ENCODE measurements at regions not wholly inside any gene's neighbourhood (a gene's known extent, or its start where the extent isn't known, plus 50 kb on each side); places are given as distances from the start of the nearest gene placed in this dataset.

DNA sequence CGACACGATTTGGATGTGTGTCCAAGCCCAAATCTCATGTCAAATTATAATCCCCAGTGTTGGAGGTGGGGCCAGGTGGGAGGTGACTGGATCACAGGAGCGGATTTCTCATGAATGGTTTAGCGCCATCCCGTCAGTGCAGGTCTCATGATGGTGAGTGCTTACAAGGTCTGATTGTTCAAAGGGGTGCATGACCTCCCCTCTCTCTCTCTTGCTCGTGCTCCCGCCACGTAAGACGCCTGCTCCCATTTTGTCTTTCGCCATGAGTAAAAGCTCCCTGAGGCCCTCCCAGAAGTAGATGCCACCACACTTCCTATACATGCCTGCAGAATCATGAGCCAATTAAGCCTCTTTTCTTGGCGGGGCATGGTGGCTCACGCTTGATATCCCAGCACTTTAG is 71.5 kb upstream of the NANOS1 start:
- TF ChIP-seq, protein P1, sequence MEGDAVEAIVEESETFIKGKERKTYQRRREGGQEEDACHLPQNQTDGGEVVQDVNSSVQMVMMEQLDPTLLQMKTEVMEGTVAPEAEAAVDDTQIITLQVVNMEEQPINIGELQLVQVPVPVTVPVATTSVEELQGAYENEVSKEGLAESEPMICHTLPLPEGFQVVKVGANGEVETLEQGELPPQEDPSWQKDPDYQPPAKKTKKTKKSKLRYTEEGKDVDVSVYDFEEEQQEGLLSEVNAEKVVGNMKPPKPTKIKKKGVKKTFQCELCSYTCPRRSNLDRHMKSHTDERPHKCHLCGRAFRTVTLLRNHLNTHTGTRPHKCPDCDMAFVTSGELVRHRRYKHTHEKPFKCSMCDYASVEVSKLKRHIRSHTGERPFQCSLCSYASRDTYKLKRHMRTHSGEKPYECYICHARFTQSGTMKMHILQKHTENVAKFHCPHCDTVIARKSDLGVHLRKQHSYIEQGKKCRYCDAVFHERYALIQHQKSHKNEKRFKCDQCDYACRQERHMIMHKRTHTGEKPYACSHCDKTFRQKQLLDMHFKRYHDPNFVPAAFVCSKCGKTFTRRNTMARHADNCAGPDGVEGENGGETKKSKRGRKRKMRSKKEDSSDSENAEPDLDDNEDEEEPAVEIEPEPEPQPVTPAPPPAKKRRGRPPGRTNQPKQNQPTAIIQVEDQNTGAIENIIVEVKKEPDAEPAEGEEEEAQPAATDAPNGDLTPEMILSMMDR (IDR thresholded peaks at IDR 0.05) = no peak
- no peak for TF ChIP-seq CBX8 (IDR thresholded peaks at IDR 0.05)
- no peak for TF ChIP-seq RNF2 (IDR thresholded peaks at IDR 0.05; ENCODE audit: borderline replicate concordance, low read depth)
- TF ChIP-seq ZSCAN20 (CRISPR knock-in tag; IDR thresholded peaks at IDR 0.05) = no peak
